ENCODE measurements at regions not wholly inside any gene's neighbourhood (a gene's known extent, or its start where the extent isn't known, plus 50 kb on each side); places are given as distances from the start of the nearest gene placed in this dataset.

DNA sequence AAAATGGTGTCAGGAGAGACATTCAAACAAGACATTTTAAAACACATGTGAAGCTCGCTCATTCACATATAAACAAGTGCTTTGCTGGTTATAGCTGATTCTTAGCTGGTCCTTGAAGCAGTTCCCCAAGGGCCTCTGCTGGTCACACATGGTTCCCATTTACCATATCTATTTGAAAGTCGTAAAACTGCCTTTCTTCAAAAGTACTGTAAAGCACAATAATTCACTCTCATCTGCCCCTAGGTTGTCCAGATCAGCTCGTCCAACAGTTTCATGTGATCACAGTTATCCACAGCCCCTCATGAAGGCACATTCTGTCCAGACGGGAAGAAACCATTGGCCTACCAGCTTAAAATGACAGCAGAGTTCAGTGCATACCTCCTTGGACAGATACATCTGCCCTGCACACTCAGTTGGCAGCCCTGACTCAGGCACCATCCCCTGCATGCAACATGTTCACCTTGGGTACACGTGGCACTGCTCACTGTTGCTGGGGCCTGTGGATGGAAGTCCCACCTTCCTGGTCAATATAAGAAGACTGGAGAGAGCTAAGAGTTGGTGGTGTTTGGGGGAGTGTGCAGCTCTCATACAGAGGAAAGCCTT is 108.0 kb upstream of the HAAO start:
- intact Hi-C loops (cut with DNase I): no loop called here
- Histone ChIP-seq H3K27me3 (no peaks in the 10 kb centered on the region), H3K4me1 (peaks cover 4 to 21% of the 10 kb centered on the region in 2 donors), H3K4me3 (no peak overlapping the region), H3K27ac (peak overlapping the region in 1 of 2 donors; percentile 76), H3K36me3 (no peaks in the 10 kb centered on the region), H3K9me3 (no peaks in the 10 kb centered on the region)
- TF ChIP-seq, protein P1, sequence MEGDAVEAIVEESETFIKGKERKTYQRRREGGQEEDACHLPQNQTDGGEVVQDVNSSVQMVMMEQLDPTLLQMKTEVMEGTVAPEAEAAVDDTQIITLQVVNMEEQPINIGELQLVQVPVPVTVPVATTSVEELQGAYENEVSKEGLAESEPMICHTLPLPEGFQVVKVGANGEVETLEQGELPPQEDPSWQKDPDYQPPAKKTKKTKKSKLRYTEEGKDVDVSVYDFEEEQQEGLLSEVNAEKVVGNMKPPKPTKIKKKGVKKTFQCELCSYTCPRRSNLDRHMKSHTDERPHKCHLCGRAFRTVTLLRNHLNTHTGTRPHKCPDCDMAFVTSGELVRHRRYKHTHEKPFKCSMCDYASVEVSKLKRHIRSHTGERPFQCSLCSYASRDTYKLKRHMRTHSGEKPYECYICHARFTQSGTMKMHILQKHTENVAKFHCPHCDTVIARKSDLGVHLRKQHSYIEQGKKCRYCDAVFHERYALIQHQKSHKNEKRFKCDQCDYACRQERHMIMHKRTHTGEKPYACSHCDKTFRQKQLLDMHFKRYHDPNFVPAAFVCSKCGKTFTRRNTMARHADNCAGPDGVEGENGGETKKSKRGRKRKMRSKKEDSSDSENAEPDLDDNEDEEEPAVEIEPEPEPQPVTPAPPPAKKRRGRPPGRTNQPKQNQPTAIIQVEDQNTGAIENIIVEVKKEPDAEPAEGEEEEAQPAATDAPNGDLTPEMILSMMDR (IDR thresholded peaks at IDR 0.05): no peak
- DNase-seq (ENCODE audit: low spot score in 2 of 2): no peak

DNA sequence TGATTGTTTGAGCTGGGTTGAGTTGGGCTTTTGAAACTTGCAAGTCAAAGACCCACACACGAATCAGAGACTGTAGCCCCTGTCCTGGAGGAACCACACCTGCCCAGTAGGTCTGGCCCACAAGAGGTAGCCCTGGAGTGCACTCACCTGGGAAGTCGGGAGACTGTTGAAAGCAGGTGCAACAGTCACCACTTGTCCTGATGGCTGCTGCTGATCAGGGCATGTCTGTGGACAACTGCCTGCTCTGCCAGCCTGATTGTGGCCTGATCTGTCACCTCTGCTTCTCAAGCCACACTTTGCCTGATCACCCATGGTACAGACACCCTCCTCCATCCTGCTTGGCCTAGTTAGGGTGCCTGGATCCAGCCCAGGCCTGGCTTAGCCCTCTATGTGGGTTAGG is 105.0 kb upstream of the HAAO start:
- Histone ChIP-seq H3K9me3 (no peaks in the 10 kb centered on the region), H3K4me1 (peaks cover 4 to 14% of the 10 kb centered on the region in 2 donors), H3K27ac (peak overlapping the region; percentile 69 to 82), H3K4me3 (no peak overlapping the region), H3K27me3 (no peaks in the 10 kb centered on the region), H3K36me3 (no peaks in the 10 kb centered on the region)
- intact Hi-C loops (cut with DNase I): loop anchor here (2.0 to 5.0 kb wide), 2 partner anchors 25 to 35 kb away; no protein-coding TSS in a partner anchor
- TF ChIP-seq, protein P1 (IDR thresholded peaks at IDR 0.05): no peak
- DNase-seq (ENCODE audit: low spot score in 2 of 2): peak in 1 of 2 donors; percentile 53

DNA sequence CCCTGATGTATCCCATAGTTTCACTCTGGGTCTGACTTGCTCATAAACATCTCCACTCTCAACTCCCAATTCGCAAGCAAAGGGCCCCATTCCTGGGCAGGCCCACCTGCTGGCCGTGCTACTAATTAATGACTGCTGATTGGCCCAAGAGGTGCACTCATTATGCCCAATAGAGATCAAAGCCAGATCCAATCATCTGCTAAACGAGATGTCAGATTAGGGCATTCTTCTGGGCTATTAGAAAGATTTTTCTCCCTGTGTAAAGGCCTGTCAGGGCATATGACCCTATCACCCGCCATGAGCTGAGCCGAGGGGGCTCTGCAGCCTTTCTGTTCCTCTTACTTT is 103.4 kb upstream of the HAAO start:
- intact Hi-C loops (cut with DNase I): loop anchor here (2.0 to 5.0 kb wide), 2 partner anchors 27 to 33 kb away; no protein-coding TSS in a partner anchor
- Histone ChIP-seq H3K27ac (peak overlapping the region; percentile 19 to 82), H3K4me1 (peaks cover 4 to 10% of the 10 kb centered on the region in 2 donors), H3K9me3 (no peaks in the 10 kb centered on the region), H3K27me3 (no peaks in the 10 kb centered on the region), H3K4me3 (no peak overlapping the region), H3K36me3 (no peaks in the 10 kb centered on the region)
- TF ChIP-seq, protein P1 (IDR thresholded peaks at IDR 0.05): no peak
- peak in 1 of 2 donors; percentile 3 for DNase-seq (ENCODE audit: low spot score in 2 of 2)

- H3K36me3 ChIP-seq: no peaks in the 10 kb centered on the region
- H3K4me1 ChIP-seq: peaks cover 4 to 10% of the 10 kb centered on the region in 2 donors
- TF ChIP-seq, protein P1 (IDR thresholded peaks at IDR 0.05): no peak
- intact Hi-C loops (cut with DNase I): loop anchor here (5.0 kb wide), 1 partner anchor 33 kb away; no protein-coding TSS in a partner anchor
- no peak overlapping the region for H3K4me3 ChIP-seq
- peak in 1 of 2 donors; percentile 56 for DNase-seq (ENCODE audit: low spot score in 2 of 2)
- H3K9me3 ChIP-seq: no peaks in the 10 kb centered on the region
- H3K27me3 ChIP-seq: no peaks in the 10 kb centered on the region
- H3K27ac ChIP-seq: peak overlapping the region; percentile 19 to 82
Measured at GRCh38 chr2:42895134-42895790, 102.9 kb upstream of the HAAO start.

GRCh38 chr2:42893047-42893758 is 100.8 kb upstream of the HAAO start:
- Histone ChIP-seq H3K27me3 (no peaks in the 10 kb centered on the region), H3K4me1 (peaks cover 4 to 10% of the 10 kb centered on the region in 2 donors), H3K4me3 (no peak overlapping the region), H3K36me3 (no peaks in the 10 kb centered on the region), H3K27ac (no peak overlapping the region), H3K9me3 (no peaks in the 10 kb centered on the region)
- TF ChIP-seq, protein P1 (IDR thresholded peaks at IDR 0.05): no peak
- no peak for DNase-seq (ENCODE audit: low spot score in 2 of 2)
- intact Hi-C loops (cut with DNase I): no loop called here

All from ascending aorta (tissue), 2 donors.